ENCODE measurements at regions not wholly inside any gene's neighbourhood (a gene's known extent, or its start where the extent isn't known, plus 50 kb on each side); places are given as distances from the start of the nearest gene placed in this dataset.

DNA sequence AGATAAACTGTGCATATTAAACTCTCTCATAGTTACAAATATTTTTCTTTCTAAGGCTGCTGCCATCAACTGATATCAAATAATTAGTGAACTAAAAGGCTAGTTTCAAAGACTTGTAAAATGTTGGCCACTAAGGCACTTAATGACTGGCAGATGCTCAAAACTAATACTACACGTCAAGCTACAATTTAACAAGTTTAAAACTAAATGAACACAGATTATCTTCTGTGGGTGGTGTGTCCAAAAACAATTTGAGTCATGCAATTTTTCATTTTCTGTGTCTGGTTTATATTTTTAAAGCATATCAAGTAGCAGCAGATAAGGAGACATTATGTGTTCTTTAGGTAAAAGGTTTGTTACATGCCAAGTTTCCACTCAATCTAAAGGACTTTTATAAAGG lies 665.1 kb downstream of the EFNA5 start:
- TF ChIP-seq CTCF (conservative IDR thresholded peaks at IDR 0.05 in 1 of 2, IDR thresholded peaks at IDR 0.05 in 1 of 2; ENCODE audit: extremely low read depth in 1 of 2, insufficient read depth in 1 of 2, low read depth in 1 of 2, low read length in 2 of 2) (no peak), EZH2 (IDR thresholded peaks at IDR 0.05; ENCODE audit: borderline replicate concordance, low read length) (no peak)

Data from mammary epithelial cell (primary cell).